Peyer's patch (tissue), 4 donors: ENCODE measurements at regions not wholly inside any gene's neighbourhood (a gene's known extent, or its start where the extent isn't known, plus 50 kb on each side); places are given as distances from the start of the nearest gene placed in this dataset.

Experiments used
- DNase-seq, 3 donors: peaks; one replicate each; pipeline ENCODE4 v3.0.0-alpha.2; 2017 to 2019
- H3K27ac ChIP-seq, 4 donors: fragments of 200-600 bp; sonication (generic); one replicate each; pipeline ENCODE4 v1.5.1; 2016 to 2019
- H3K27me3 ChIP-seq, 2 donors: fragments of 200-600 bp; sonication (generic); one replicate each; pipeline ENCODE4 v1.5.1; 2019
- H3K36me3 ChIP-seq, 3 donors: fragments of 200-600 bp; sonication (generic); one replicate each; pipeline ENCODE4 v1.5.1; 2016 to 2019
- H3K4me1 ChIP-seq, 4 donors: fragments of 200-600 bp; sonication (generic); one replicate each; pipeline ENCODE4 v1.5.1; 2016 to 2019
- H3K4me3 ChIP-seq, 4 donors: fragments of 200-600 bp; sonication (generic); 1 replicate in 3 of 4; 2 replicates in 1 of 4; pipeline ENCODE4 v1.5.1; 2016 to 2019; ENCODE audit warnings: mild to moderate bottlenecking in 1 of 4
- H3K9me3 ChIP-seq, 4 donors: fragments of 200-600 bp; sonication (generic); one replicate each; pipeline ENCODE4 v1.5.1; 2016 to 2019; ENCODE audit warnings: mild to moderate bottlenecking in 1 of 4
- CTCF ChIP-seq, 6 experiments: fragments of 450-650 bp in 4 of 6; fragments of 200-600 bp in 2 of 6; sonication (generic) in 1 of 6; IDR thresholded peaks; one replicate each; pipeline ENCODE4 v1.5.1; 2017 to 2019; ENCODE audit warnings: antibody characterized with exemption in 6 of 6, mild to moderate bottlenecking in 3 of 6, moderate library complexity in 1 of 6
- POLR2A ChIP-seq, 2 donors: fragments of 450-650 bp; IDR thresholded peaks; one replicate each; pipeline ENCODE4 v1.5.1; 2017; ENCODE audit warnings: antibody characterized with exemption in 2 of 2, mild to moderate bottlenecking in 2 of 2, moderate library complexity in 2 of 2

DNA sequence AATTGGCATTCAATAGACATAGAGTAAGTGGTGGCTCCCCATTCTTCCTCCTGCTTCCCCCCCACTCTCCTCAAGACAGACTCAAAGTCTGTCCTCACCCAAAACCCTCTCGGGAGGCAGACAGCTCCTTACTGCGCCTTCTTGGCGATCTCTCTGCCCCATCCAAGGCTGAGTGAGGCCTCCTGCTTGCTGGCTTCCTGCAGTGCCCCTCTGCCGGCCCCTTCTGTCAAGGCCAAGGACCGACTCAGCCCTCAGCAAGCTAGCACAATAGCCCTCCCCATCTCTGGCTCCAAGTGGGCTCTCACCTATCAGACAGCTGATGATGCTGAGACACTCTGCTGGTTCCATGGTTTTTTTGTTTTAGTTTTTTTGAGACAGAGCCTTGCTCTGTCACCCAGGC lies 62.5 kb upstream of the DLK1 start:
- no peak for DNase-seq
- no peak for TF ChIP-seq POLR2A (IDR thresholded peaks at IDR 0.05)
- TF ChIP-seq CTCF (IDR thresholded peaks at IDR 0.05), result no peak
- no peaks in the 10 kb centered on the region for H3K9me3 ChIP-seq
- H3K27me3 ChIP-seq, result no peaks in the 10 kb centered on the region
- H3K36me3 ChIP-seq, result no peaks in the 10 kb centered on the region
- H3K27ac ChIP-seq, result peak overlapping the region in 1 of 4 donors; percentile 80
- H3K4me1 ChIP-seq, result peaks cover 0 to 34% (median 2%) of the 10 kb centered on the region in 4 donors
- no peak overlapping the region for H3K4me3 ChIP-seq

GRCh38 chr14:100664841-100665510 lies 61.7 kb upstream of the DLK1 start:
- H3K27ac ChIP-seq, result peak overlapping the region; percentile 32 to 80 (median 52)
- no peaks in the 10 kb centered on the region for H3K9me3 ChIP-seq
- DNase-seq, result no peak
- TF ChIP-seq POLR2A (IDR thresholded peaks at IDR 0.05), result no peak
- TF ChIP-seq CTCF (IDR thresholded peaks at IDR 0.05), result no peak
- H3K4me3 ChIP-seq, result no peak overlapping the region
- H3K36me3 ChIP-seq, result no peaks in the 10 kb centered on the region
- peaks cover 0 to 42% (median 2%) of the 10 kb centered on the region in 4 donors for H3K4me1 ChIP-seq
- H3K27me3 ChIP-seq, result no peaks in the 10 kb centered on the region

DNA sequence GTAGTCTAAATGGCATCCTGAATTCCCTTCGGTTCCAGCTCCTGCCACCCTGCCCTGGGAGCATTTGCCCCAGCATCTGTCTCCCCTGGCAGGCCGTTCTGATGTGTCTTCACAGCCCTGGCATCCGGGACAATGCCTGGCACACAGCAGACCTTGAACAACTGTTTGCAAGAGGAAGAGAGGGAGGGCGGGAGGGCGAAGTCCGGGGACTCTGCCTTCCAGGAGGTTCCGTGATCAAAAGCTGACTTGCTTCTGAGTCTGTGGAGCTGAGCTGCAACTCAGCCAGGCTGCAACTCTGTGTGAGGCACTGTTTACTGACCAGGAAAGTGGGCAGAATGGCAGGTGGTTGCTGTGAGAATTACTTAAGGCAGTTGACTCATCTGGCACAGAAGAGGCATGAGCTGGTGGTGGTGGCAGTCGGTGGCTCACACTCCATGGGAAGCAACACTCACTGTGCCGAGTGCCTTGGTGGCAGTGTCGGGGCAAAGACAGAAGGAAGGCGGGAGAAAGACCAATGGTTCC lies 61.1 kb upstream of the DLK1 start:
- peaks cover 0 to 46% (median 2%) of the 10 kb centered on the region in 4 donors for H3K4me1 ChIP-seq
- no peaks in the 10 kb centered on the region for H3K9me3 ChIP-seq
- no peaks in the 10 kb centered on the region for H3K27me3 ChIP-seq
- no peak overlapping the region for H3K4me3 ChIP-seq
- peak overlapping the region; percentile 32 to 80 (median 54) for H3K27ac ChIP-seq
- DNase-seq, result peak in 2 of 3 donors; percentile 83 to 90
- no peaks in the 10 kb centered on the region for H3K36me3 ChIP-seq
- TF ChIP-seq POLR2A (IDR thresholded peaks at IDR 0.05) (no peak), CTCF (IDR thresholded peaks at IDR 0.05) (no peak)

GRCh38 chr14:100666403-100666802 lies 60.3 kb upstream of the DLK1 start:
- H3K27ac ChIP-seq, result peak overlapping the region in 2 of 4 donors; percentile 68 to 80

GRCh38 chr14:100666851-100667250 lies 59.8 kb upstream of the DLK1 start:
- DNase-seq, result no peak
- H3K27ac ChIP-seq, result no peak overlapping the region
- TF ChIP-seq POLR2A (IDR thresholded peaks at IDR 0.05), result no peak
- no peaks in the 10 kb centered on the region for H3K27me3 ChIP-seq
- no peak overlapping the region for H3K4me3 ChIP-seq
- H3K36me3 ChIP-seq, result no peaks in the 10 kb centered on the region
- H3K4me1 ChIP-seq, result peaks cover 0 to 46% (median 2%) of the 10 kb centered on the region in 4 donors
- H3K9me3 ChIP-seq, result no peaks in the 10 kb centered on the region

More at GRCh38 chr14:100666403-100666802, 60.3 kb upstream of the DLK1 start:
- peaks cover 0 to 46% (median 2%) of the 10 kb centered on the region in 4 donors for H3K4me1 ChIP-seq
- TF ChIP-seq POLR2A (IDR thresholded peaks at IDR 0.05) (no peak), CTCF (IDR thresholded peaks at IDR 0.05) (no peak)
- no peaks in the 10 kb centered on the region for H3K9me3 ChIP-seq
- H3K36me3 ChIP-seq, result no peaks in the 10 kb centered on the region
- H3K27me3 ChIP-seq, result no peaks in the 10 kb centered on the region
- no peak for DNase-seq
- no peak overlapping the region for H3K4me3 ChIP-seq

GRCh38 chr14:100667656-100668055 lies 59.0 kb upstream of the DLK1 start:
- no peaks in the 10 kb centered on the region for H3K36me3 ChIP-seq
- H3K27ac ChIP-seq, result no peak overlapping the region
- H3K9me3 ChIP-seq, result no peaks in the 10 kb centered on the region
- peaks cover 0 to 46% (median 2%) of the 10 kb centered on the region in 4 donors for H3K4me1 ChIP-seq
- no peak for DNase-seq
- TF ChIP-seq POLR2A (IDR thresholded peaks at IDR 0.05) (no peak), CTCF (IDR thresholded peaks at IDR 0.05) (no peak)
- H3K4me3 ChIP-seq, result no peak overlapping the region
- no peaks in the 10 kb centered on the region for H3K27me3 ChIP-seq
